H1 (cell line): ENCODE measurements at regions not wholly inside any gene's neighbourhood (a gene's known extent, or its start where the extent isn't known, plus 50 kb on each side); places are given as distances from the start of the nearest gene placed in this dataset.

ENCODE experiments used
- TAF1 ChIP-seq: IDR thresholded peaks from 2 replicates; pipeline ENCODE4 v1.6.1; 2011; ENCODE audit warnings: mild to moderate bottlenecking, low read depth, low read length
- TAF7 ChIP-seq: optimal IDR thresholded peaks from 2 replicates; pipeline ENCODE3; 2011; ENCODE audit warnings: low read depth, mild to moderate bottlenecking, inconsistent platforms, low read length, moderate library complexity, borderline replicate concordance
- TCF12 ChIP-seq: IDR thresholded peaks from 2 replicates; pipeline ENCODE4 v1.6.1; 2011; ENCODE audit warnings: low read depth, mild to moderate bottlenecking, low read length
- YY1 ChIP-seq: IDR thresholded peaks from 2 replicates; pipeline ENCODE4 v1.6.1; 2011; ENCODE audit warnings: low read depth, mild to moderate bottlenecking, low read length
- TF ChIP-seq, protein P1 (sequence below): IDR thresholded peaks from 2 replicates; pipeline ENCODE4 v1.6.1; 2012; ENCODE audit warnings: inconsistent platforms

DNA sequence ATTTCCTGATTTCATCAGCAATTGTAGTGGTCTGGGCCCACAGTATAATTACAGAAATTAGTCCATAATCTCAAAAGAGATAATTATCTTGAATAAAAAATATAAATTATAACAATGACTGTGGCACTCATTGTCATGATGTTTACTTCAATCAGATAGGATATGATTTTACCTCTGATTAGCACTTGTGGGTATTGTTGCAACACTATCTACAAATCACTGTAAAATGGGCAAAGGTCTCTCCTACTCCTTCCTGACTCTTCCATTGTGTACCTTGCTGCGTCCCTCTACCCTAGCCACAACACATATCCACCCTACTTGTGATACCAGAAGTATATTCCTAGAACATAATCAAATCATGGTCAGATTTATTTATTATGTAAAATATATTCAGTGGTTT, 200.9 kb upstream of the TRIB2 start (continued):
- no peak for TF ChIP-seq TCF12
- TF ChIP-seq, protein P1, sequence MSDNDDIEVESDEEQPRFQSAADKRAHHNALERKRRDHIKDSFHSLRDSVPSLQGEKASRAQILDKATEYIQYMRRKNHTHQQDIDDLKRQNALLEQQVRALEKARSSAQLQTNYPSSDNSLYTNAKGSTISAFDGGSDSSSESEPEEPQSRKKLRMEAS, result no peak
- TF ChIP-seq TAF7, result no peak
- no peak for TF ChIP-seq YY1
- no peak for TF ChIP-seq TAF1
